ENCODE measurements at regions not wholly inside any gene's neighbourhood (a gene's known extent, or its start where the extent isn't known, plus 50 kb on each side); places are given as distances from the start of the nearest gene placed in this dataset.
"Not testable (repeated sequence)": the region's sequence is repeated elsewhere in the genome, so short reads cannot be mapped to it uniquely, and the experiment has no call there.

DNA sequence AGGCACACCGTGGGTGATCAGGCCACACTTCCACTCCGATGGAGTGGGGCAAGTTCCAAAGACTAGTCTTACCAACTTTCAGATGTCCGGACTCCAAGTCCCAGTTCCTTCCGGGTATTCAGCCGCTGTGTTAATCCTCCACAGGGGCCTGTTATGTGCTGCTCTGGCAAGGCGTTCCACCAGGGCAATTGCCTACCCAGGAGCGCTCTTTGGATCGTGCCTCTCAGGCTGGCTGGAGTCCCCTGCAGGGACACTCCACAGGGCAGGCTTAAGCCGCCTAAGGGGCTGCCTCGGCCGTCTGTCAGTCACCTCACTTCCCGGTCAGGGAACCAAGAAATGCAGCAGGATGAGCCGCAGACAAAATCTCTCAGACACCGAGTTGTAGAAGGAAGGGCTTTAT is 118.7 kb upstream of the CCNG1 start:
- Histone ChIP-seq H3K9me3 (ENCODE audit: insufficient read depth, low read length, severe bottlenecking) (peaks cover 4% of the 10 kb centered on the region), H4K20me1 (ENCODE audit: insufficient read depth, low read length) (no peaks in the 10 kb centered on the region), H3K27me3 (ENCODE audit: insufficient read depth, low read length, poor library complexity) (no peaks in the 10 kb centered on the region), H3K9ac (ENCODE audit: low read depth, low read length) (no peak overlapping the region), H3K4me3 (ENCODE audit: low read depth in 1 of 2, low read length in 2 of 2) (no peak overlapping the region), H3K79me2 (ENCODE audit: insufficient read depth, low read length) (no peaks in the 10 kb centered on the region), H3K4me2 (ENCODE audit: insufficient read depth, low read length) (no peak overlapping the region), H3K36me3 (ENCODE audit: insufficient read depth, low read length) (no peaks in the 10 kb centered on the region), H3K27ac (ENCODE audit: low read length) (no peak overlapping the region), H2AFZ (ENCODE audit: low read depth, low read length) (no peak overlapping the region), H3K4me1 (ENCODE audit: insufficient read depth, low read length) (no peaks in the 10 kb centered on the region)
- no peak for ATAC-seq (ENCODE audit: insufficient read depth, low read depth)
- no peak for TF ChIP-seq EZH2 (IDR thresholded peaks at IDR 0.05; ENCODE audit: borderline replicate concordance, low read depth, low read length, severe bottlenecking)
- TF ChIP-seq, protein P1, sequence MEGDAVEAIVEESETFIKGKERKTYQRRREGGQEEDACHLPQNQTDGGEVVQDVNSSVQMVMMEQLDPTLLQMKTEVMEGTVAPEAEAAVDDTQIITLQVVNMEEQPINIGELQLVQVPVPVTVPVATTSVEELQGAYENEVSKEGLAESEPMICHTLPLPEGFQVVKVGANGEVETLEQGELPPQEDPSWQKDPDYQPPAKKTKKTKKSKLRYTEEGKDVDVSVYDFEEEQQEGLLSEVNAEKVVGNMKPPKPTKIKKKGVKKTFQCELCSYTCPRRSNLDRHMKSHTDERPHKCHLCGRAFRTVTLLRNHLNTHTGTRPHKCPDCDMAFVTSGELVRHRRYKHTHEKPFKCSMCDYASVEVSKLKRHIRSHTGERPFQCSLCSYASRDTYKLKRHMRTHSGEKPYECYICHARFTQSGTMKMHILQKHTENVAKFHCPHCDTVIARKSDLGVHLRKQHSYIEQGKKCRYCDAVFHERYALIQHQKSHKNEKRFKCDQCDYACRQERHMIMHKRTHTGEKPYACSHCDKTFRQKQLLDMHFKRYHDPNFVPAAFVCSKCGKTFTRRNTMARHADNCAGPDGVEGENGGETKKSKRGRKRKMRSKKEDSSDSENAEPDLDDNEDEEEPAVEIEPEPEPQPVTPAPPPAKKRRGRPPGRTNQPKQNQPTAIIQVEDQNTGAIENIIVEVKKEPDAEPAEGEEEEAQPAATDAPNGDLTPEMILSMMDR (IDR thresholded peaks at IDR 0.05; ENCODE audit: borderline replicate concordance, extremely low read depth, low read length, poor library complexity, severe bottlenecking) = no peak
- no peak for DNase-seq

DNA sequence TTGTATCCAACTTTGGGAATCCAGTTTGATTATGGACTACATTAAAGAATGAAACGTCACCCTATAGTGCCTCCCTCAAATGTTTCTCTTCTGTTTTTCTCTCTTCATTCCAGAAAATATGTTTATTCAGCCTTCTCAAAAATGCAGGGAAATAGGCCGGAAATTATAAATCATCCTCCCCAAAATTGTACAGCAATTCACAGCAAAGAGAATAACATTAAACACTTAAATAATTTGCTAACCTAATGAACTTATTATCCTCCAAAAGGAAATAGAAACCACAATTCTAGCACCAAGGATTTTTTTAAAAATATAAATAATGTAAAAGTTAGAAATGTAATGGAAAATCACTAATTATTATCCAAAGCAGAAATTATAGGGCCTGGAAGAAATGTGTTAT is 115.9 kb upstream of the CCNG1 start:
- H3K36me3 ChIP-seq (ENCODE audit: insufficient read depth, low read length) = no peaks in the 10 kb centered on the region
- no peaks in the 10 kb centered on the region for H3K79me2 ChIP-seq (ENCODE audit: insufficient read depth, low read length)
- peaks cover 3% of the 10 kb centered on the region for H3K9me3 ChIP-seq (ENCODE audit: insufficient read depth, low read length, severe bottlenecking)
- TF ChIP-seq, protein P1 (IDR thresholded peaks at IDR 0.05; ENCODE audit: borderline replicate concordance, extremely low read depth, low read length, poor library complexity, severe bottlenecking) = no peak
- TF ChIP-seq EZH2 (IDR thresholded peaks at IDR 0.05; ENCODE audit: borderline replicate concordance, low read depth, low read length, severe bottlenecking) = no peak
- DNase-seq (no peak), ATAC-seq (ENCODE audit: insufficient read depth, low read depth) (no peak)
- H2AFZ ChIP-seq (ENCODE audit: low read depth, low read length) = no peak overlapping the region
- H4K20me1 ChIP-seq (ENCODE audit: insufficient read depth, low read length) = no peaks in the 10 kb centered on the region
- no peaks in the 10 kb centered on the region for H3K27me3 ChIP-seq (ENCODE audit: insufficient read depth, low read length, poor library complexity)
- H3K9ac ChIP-seq (ENCODE audit: low read depth, low read length) = no peak overlapping the region
- no peak overlapping the region for H3K4me2 ChIP-seq (ENCODE audit: insufficient read depth, low read length)
- H3K4me3 ChIP-seq (ENCODE audit: low read depth in 1 of 2, low read length in 2 of 2) = no peak overlapping the region
- no peaks in the 10 kb centered on the region for H3K4me1 ChIP-seq (ENCODE audit: insufficient read depth, low read length)
- no peak overlapping the region for H3K27ac ChIP-seq (ENCODE audit: low read length)

DNA sequence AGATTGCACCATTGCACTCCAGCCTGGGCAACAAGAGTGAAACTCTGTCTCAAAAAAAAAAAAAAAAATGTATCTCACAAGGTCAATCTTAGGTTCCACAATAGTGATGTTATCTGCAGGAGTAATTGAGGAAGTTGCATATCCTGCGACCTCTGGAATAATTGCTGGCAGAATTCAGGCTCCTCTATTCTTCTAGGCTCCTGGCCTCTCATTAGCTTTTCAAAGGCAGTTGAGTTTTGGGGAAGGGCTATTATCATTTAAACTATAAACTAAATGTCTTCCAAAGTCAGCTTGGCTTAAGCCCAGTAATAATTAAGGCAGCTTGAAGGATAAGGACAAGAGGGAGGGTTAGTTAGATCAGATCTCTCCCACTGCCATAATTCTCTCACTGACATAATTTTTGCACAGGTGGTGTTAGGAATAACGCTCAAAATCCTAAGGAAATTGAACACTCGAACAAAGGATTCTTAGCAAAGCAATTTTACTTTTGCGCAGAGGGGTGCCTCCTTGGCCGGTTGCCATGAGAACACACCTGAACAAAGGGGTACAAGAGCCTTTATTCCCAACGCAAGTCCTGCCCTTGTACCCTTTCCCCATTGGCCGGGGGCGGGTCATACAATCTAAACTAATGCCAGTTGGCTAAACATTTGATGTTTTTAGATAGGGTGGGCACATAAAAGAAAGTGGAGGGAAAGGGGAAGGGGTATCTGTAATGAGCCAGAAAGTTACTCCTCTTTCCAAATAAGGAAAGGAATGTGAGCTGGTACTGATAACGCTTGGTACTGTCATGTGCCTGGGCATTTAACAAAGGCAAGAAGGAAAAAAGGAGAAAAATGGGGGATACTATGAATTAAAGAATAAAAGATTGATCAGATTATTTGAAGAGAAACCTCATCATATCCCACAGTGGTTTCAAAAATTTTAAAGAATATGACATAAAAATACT is 106.4 kb upstream of the CCNG1 start:
- DNase-seq (no peak), ATAC-seq (ENCODE audit: insufficient read depth, low read depth) (no peak)
- Histone ChIP-seq H2AFZ (ENCODE audit: low read depth, low read length) (no peak overlapping the region), H3K9ac (ENCODE audit: low read depth, low read length) (no peak overlapping the region), H3K27ac (ENCODE audit: low read length) (no peak overlapping the region), H4K20me1 (ENCODE audit: insufficient read depth, low read length) (no peaks in the 10 kb centered on the region), H3K4me1 (ENCODE audit: insufficient read depth, low read length) (no peaks in the 10 kb centered on the region), H3K4me3 (ENCODE audit: low read depth in 1 of 2, low read length in 2 of 2) (no peak overlapping the region), H3K79me2 (ENCODE audit: insufficient read depth, low read length) (no peaks in the 10 kb centered on the region), H3K36me3 (ENCODE audit: insufficient read depth, low read length) (no peaks in the 10 kb centered on the region), H3K4me2 (ENCODE audit: insufficient read depth, low read length) (no peak overlapping the region), H3K27me3 (ENCODE audit: insufficient read depth, low read length, poor library complexity) (no peaks in the 10 kb centered on the region), H3K9me3 (ENCODE audit: insufficient read depth, low read length, severe bottlenecking) (peaks cover 3% of the 10 kb centered on the region)
- TF ChIP-seq EZH2 (IDR thresholded peaks at IDR 0.05; ENCODE audit: borderline replicate concordance, low read depth, low read length, severe bottlenecking) = no peak
- TF ChIP-seq, protein P1 (IDR thresholded peaks at IDR 0.05; ENCODE audit: borderline replicate concordance, extremely low read depth, low read length, poor library complexity, severe bottlenecking) = no peak

DNA sequence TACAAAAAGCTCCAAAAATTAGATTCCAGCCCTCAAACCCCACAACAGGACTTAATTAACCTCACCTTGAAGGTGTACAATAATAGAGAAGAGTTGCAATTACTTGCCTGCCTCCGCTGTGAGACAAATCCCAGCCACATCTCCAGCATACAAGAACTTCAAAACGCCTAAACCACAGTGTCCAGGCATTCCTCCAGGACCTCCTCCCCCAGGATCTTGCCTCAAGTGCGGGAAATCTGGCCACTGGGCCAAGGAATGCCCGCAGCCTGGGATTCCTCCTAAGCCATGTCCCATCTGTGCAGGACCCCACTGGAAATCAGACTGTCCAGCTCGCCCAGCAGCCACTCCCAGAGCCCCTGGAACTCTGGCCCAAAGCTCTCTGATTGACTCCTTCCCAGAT is 101.3 kb upstream of the CCNG1 start:
- not testable (repeated sequence) for H3K79me2 ChIP-seq (ENCODE audit: insufficient read depth, low read length); DNase-seq; H3K4me2 ChIP-seq (ENCODE audit: insufficient read depth, low read length); H3K27me3 ChIP-seq (ENCODE audit: insufficient read depth, low read length, poor library complexity); H3K4me3 ChIP-seq (ENCODE audit: low read depth in 1 of 2, low read length in 2 of 2); H3K36me3 ChIP-seq (ENCODE audit: insufficient read depth, low read length); H3K9ac ChIP-seq (ENCODE audit: low read depth, low read length); ATAC-seq (ENCODE audit: insufficient read depth, low read depth); H4K20me1 ChIP-seq (ENCODE audit: insufficient read depth, low read length); H3K27ac ChIP-seq (ENCODE audit: low read length); H2AFZ ChIP-seq (ENCODE audit: low read depth, low read length); H3K4me1 ChIP-seq (ENCODE audit: insufficient read depth, low read length); H3K9me3 ChIP-seq (ENCODE audit: insufficient read depth, low read length, severe bottlenecking)

Measured in DND-41 (cell line).